Esophagus muscularis mucosa (tissue), 3 donors: ENCODE measurements at regions not wholly inside any gene's neighbourhood (a gene's known extent, or its start where the extent isn't known, plus 50 kb on each side); places are given as distances from the start of the nearest gene placed in this dataset.

ENCODE experiments used
- CTCF ChIP-seq, 3 experiments: fragments of 200-600 bp in 2 of 3; fragments of 450-650 bp in 1 of 3; sonication (generic) in 2 of 3; IDR thresholded peaks; one replicate each; pipeline ENCODE4 v1.5.1; 2017 to 2019; ENCODE audit warnings: antibody characterized with exemption in 3 of 3, mild to moderate bottlenecking in 2 of 3, moderate library complexity in 1 of 3
- POLR2A ChIP-seq: fragments of 450-650 bp; IDR thresholded peaks from one replicate; pipeline ENCODE4 v1.6.1; 2017; ENCODE audit warnings: antibody characterized with exemption, moderate library complexity, mild to moderate bottlenecking, low read depth

DNA sequence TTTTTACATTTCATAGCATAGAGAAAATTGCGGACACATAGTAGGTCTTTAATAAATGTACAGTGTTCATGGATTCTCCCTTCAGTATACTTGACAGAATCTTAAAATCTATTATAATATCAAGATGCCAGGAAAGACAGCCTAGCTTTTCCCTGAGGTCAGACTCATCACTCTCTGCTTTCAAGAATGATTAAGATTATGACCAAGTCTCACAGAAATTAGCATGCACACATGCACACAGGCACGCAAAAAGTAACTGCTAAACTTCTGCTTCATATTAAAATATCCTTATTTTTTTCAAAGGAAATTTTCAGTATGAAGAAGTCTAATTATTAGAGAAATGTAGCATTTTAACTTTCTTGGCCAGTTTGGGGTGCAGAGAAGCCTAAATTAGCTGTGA lies 493.8 kb upstream of the NECTIN3 start:
- TF ChIP-seq POLR2A, result no peak
- TF ChIP-seq CTCF (IDR thresholded peaks at IDR 0.05), result no peak
